ENCODE measurements at regions not wholly inside any gene's neighbourhood (a gene's known extent, or its start where the extent isn't known, plus 50 kb on each side); places are given as distances from the start of the nearest gene placed in this dataset.

DNA sequence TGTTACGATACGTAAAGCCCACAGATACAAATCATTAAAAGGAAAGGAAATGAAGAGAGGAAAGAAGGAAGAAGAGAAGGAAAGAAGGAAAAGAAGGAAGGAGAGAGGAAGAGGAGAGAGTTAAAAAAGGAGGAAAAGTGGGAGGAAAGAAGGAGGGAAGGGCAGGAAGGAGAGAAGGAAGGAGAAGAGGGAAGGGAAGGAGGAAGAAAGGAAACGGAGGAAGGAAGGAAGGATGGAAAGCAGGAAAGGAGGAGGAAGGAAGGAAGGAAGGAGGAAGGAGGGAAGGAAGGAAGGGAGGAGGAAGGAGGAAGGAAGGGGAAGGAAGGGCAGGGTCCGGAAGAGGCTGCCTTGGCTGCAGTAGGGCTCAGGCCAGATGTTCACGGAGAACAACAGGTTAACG, 95.2 kb downstream of the ENGASE start:
- Histone ChIP-seq H3K23ac (ENCODE audit: insufficient read length, low read depth, low read length) (no peak overlapping the region), H3K18ac (ENCODE audit: insufficient read length, low read depth, low read length) (no peak overlapping the region), H3K14ac (ENCODE audit: insufficient read depth, low read length) (no peak overlapping the region), H3K27me3 (ENCODE audit: insufficient read depth, low read length) (no peaks in the 10 kb centered on the region), H3K9ac (ENCODE audit: extremely low read depth, insufficient read length, low read length) (no peak overlapping the region), H2BK5ac (ENCODE audit: insufficient read length, low read length) (no peak overlapping the region), H3K4me1 (ENCODE audit: insufficient read depth, low read length) (no peaks in the 10 kb centered on the region), H4K5ac (ENCODE audit: insufficient read length, low read depth, low read length) (no peak overlapping the region), H2BK15ac (ENCODE audit: low read depth, low read length) (no peak overlapping the region), H3K79me1 (ENCODE audit: insufficient read depth, low read depth, low read length, poor library complexity, severe bottlenecking) (no peaks in the 10 kb centered on the region), H2BK12ac (ENCODE audit: insufficient read length, low read depth, low read length) (no peak overlapping the region), H2BK20ac (ENCODE audit: low read depth, low read length, poor library complexity, severe bottlenecking) (no peak overlapping the region), H3K4me2 (ENCODE audit: insufficient read depth, insufficient read length, low read length) (no peak overlapping the region), H3K27ac (ENCODE audit: insufficient read length, low read depth, low read length) (no peak overlapping the region), H4K20me1 (ENCODE audit: control insufficient read depth, insufficient read depth, insufficient read length) (no peaks in the 10 kb centered on the region), H4K91ac (ENCODE audit: insufficient read length, low read depth, low read length) (no peak overlapping the region), H4K8ac (replicated peaks; ENCODE audit: insufficient read length, low read depth, low read length) (no peak overlapping the region), H3K79me2 (ENCODE audit: insufficient read depth, low read length) (no peaks in the 10 kb centered on the region), H3K4ac (ENCODE audit: low read depth, low read length) (no peak overlapping the region), H3K23me2 (ENCODE audit: insufficient read length, low read depth, low read length, poor library complexity, severe bottlenecking) (no peaks in the 10 kb centered on the region), H2AK5ac (ENCODE audit: insufficient read length, low read length) (no peak overlapping the region), H3K9me3 (ENCODE audit: control insufficient read depth, low read depth, low read length) (no peaks in the 10 kb centered on the region), H3K56ac (ENCODE audit: insufficient read length, low read depth, low read length) (no peak overlapping the region), H3T11ph (ENCODE audit: low read length) (no peak overlapping the region), H2BK120ac (ENCODE audit: low read depth, low read length, poor library complexity, severe bottlenecking) (no peak overlapping the region), H2AFZ (ENCODE audit: low read length) (no peak overlapping the region)
- no peak overlapping the region for H3K4me3 Mint-ChIP-seq
- H3K27ac Mint-ChIP-seq: no peak overlapping the region
- no peaks in the 10 kb centered on the region; a peak in 1 of 7 replicates for H3K36me3 Mint-ChIP-seq (ENCODE audit: insufficient read depth in 1 of 3, low read depth in 3 of 3)
- H3K9me3 Mint-ChIP-seq: no peaks in the 10 kb centered on the region
- DNase-seq: no peak
- no CpG with 5 or more reads among the region's 6 CpGs for WGBS (ENCODE audit: extremely low coverage, insufficient read length, low lambda C conversion rate)
- H3K4me1 Mint-ChIP-seq: peaks cover 0 to 5% of the 10 kb centered on the region in 2 experiments; a peak in 2 of 4 replicates
- TF ChIP-seq CTCF (conservative IDR thresholded peaks at IDR 0.05): no peak
- H3K27me3 Mint-ChIP-seq (ENCODE audit: low read depth): peaks cover 2% of the 10 kb centered on the region

Data from H9 (cell line).